ENCODE measurements at regions not wholly inside any gene's neighbourhood (a gene's known extent, or its start where the extent isn't known, plus 50 kb on each side); places are given as distances from the start of the nearest gene placed in this dataset.

GRCh38 chr16:5506021-5506420, 408.4 kb upstream of the EEF2KMT start:
- dilution Hi-C loops (cut with MboI; ENCODE audit: extremely low pct_ligation_motif_present, low sequenced_read_pairs): no loop called here
- TF ChIP-seq CTCF (optimal IDR thresholded peaks at IDR 0.05 in 1 of 3, IDR thresholded peaks at IDR 0.05 in 1 of 3, conservative IDR thresholded peaks at IDR 0.05 in 1 of 3; ENCODE audit: extremely low read depth in 1 of 3, insufficient read depth in 2 of 3, low read length in 3 of 3) (no peak), EZH2 (IDR thresholded peaks at IDR 0.05; ENCODE audit: low read length) (no peak)
- Histone ChIP-seq H3K4me2 (ENCODE audit: control insufficient read depth, extremely low read depth, insufficient read depth, low read depth, low read length) (no peak overlapping the region), H3K4me3 (ENCODE audit: control insufficient read depth in 2 of 3, extremely low read depth in 1 of 3, insufficient read depth in 2 of 3, low read depth in 1 of 3, low read length in 3 of 3) (no peak overlapping the region), H3K36me3 (ENCODE audit: control insufficient read depth in 2 of 2, extremely low read depth in 1 of 2, insufficient read depth in 2 of 2, low read length in 2 of 2) (no peaks in the 10 kb centered on the region), H3K9me3 (ENCODE audit: control insufficient read depth, low read depth, low read length) (peaks cover 15% of the 10 kb centered on the region), H3K27ac (ENCODE audit: control insufficient read depth, insufficient read depth, low read length) (no peak overlapping the region), H3K4me1 (ENCODE audit: control insufficient read depth, extremely low read depth, insufficient read depth, low read length) (no peaks in the 10 kb centered on the region), H4K20me1 (ENCODE audit: control insufficient read depth, extremely low read depth, insufficient read depth, low read length) (no peaks in the 10 kb centered on the region), H3K79me2 (ENCODE audit: control insufficient read depth, insufficient read depth, low read length) (no peaks in the 10 kb centered on the region), H3K27me3 (ENCODE audit: control insufficient read depth, extremely low read depth, insufficient read depth, low read length) (no peaks in the 10 kb centered on the region), H3K9ac (ENCODE audit: control insufficient read depth, extremely low read depth, insufficient read depth, low read length) (no peak overlapping the region), H3K9me1 (ENCODE audit: control insufficient read depth, extremely low read depth, insufficient read depth, low read length) (no peaks in the 10 kb centered on the region), H2AFZ (ENCODE audit: control insufficient read depth, low read length) (no peak overlapping the region)
- FAIRE-seq (no peak), DNase-seq (ENCODE audit: low read depth, low spot score) (no peak)

- DNase-seq (ENCODE audit: low read depth, low spot score): no peak
- Histone ChIP-seq H3K27me3 (ENCODE audit: control insufficient read depth, extremely low read depth, insufficient read depth, low read length) (no peaks in the 10 kb centered on the region), H3K36me3 (ENCODE audit: control insufficient read depth in 2 of 2, extremely low read depth in 1 of 2, insufficient read depth in 2 of 2, low read length in 2 of 2) (no peaks in the 10 kb centered on the region), H3K4me1 (ENCODE audit: control insufficient read depth, extremely low read depth, insufficient read depth, low read length) (no peaks in the 10 kb centered on the region), H3K9me3 (ENCODE audit: control insufficient read depth, low read depth, low read length) (peaks cover 14% of the 10 kb centered on the region), H3K4me3 (ENCODE audit: control insufficient read depth in 2 of 3, extremely low read depth in 1 of 3, insufficient read depth in 2 of 3, low read depth in 1 of 3, low read length in 3 of 3) (no peak overlapping the region), H3K27ac (ENCODE audit: control insufficient read depth, insufficient read depth, low read length) (no peak overlapping the region), H3K9me1 (ENCODE audit: control insufficient read depth, extremely low read depth, insufficient read depth, low read length) (no peaks in the 10 kb centered on the region), H4K20me1 (ENCODE audit: control insufficient read depth, extremely low read depth, insufficient read depth, low read length) (no peaks in the 10 kb centered on the region), H3K9ac (ENCODE audit: control insufficient read depth, extremely low read depth, insufficient read depth, low read length) (no peak overlapping the region), H3K79me2 (ENCODE audit: control insufficient read depth, insufficient read depth, low read length) (no peaks in the 10 kb centered on the region), H3K4me2 (ENCODE audit: control insufficient read depth, extremely low read depth, insufficient read depth, low read depth, low read length) (no peak overlapping the region), H2AFZ (ENCODE audit: control insufficient read depth, low read length) (no peak overlapping the region)
- TF ChIP-seq EZH2 (IDR thresholded peaks at IDR 0.05; ENCODE audit: low read length) (no peak), CTCF (optimal IDR thresholded peaks at IDR 0.05 in 1 of 3, IDR thresholded peaks at IDR 0.05 in 1 of 3, conservative IDR thresholded peaks at IDR 0.05 in 1 of 3; ENCODE audit: extremely low read depth in 1 of 3, insufficient read depth in 2 of 3, low read length in 3 of 3) (no peak)
- FAIRE-seq: no peak
- dilution Hi-C loops (cut with MboI; ENCODE audit: extremely low pct_ligation_motif_present, low sequenced_read_pairs): no loop called here
Observed at GRCh38 chr16:5505091-5505887, 407.7 kb upstream of the EEF2KMT start.

Measured in keratinocyte (primary cell).